ENCODE measurements at regions not wholly inside any gene's neighbourhood (a gene's known extent, or its start where the extent isn't known, plus 50 kb on each side); places are given as distances from the start of the nearest gene placed in this dataset.

DNA sequence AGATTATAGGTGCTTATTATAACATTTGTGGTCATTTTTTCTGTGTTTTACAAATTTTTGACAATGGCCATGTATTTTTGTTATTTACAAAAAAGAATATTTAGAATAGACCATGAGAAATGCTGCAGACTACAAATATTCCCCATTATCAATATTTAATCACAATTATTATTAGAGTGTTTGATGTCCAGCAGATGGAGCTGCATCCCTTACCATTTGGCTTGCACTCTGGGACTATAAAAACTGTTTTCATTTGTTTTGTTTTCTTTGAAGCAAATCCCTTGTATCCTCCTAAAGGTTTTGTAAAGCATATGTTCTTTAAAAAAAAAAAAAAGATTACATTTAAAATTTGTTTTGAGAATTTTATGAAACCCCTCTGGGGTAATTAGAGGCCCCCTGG is 85.6 kb upstream of the CXorf66 start:
- TF ChIP-seq, protein P1, sequence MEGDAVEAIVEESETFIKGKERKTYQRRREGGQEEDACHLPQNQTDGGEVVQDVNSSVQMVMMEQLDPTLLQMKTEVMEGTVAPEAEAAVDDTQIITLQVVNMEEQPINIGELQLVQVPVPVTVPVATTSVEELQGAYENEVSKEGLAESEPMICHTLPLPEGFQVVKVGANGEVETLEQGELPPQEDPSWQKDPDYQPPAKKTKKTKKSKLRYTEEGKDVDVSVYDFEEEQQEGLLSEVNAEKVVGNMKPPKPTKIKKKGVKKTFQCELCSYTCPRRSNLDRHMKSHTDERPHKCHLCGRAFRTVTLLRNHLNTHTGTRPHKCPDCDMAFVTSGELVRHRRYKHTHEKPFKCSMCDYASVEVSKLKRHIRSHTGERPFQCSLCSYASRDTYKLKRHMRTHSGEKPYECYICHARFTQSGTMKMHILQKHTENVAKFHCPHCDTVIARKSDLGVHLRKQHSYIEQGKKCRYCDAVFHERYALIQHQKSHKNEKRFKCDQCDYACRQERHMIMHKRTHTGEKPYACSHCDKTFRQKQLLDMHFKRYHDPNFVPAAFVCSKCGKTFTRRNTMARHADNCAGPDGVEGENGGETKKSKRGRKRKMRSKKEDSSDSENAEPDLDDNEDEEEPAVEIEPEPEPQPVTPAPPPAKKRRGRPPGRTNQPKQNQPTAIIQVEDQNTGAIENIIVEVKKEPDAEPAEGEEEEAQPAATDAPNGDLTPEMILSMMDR (IDR thresholded peaks at IDR 0.05) = peak; percentile 29; the same call in 1 of the 3 replicates
- no peak for TF ChIP-seq POLR2A (IDR thresholded peaks at IDR 0.05; ENCODE audit: low read length)
- TF ChIP-seq EP300 (IDR thresholded peaks at IDR 0.05) = no peak
- no peak for TF ChIP-seq RCOR1 (IDR thresholded peaks at IDR 0.05; ENCODE audit: low read depth, low read length)
- TF ChIP-seq HOXA7 (CRISPR knock-in tag; IDR thresholded peaks at IDR 0.05) = no peak
- TF ChIP-seq, protein P2, sequence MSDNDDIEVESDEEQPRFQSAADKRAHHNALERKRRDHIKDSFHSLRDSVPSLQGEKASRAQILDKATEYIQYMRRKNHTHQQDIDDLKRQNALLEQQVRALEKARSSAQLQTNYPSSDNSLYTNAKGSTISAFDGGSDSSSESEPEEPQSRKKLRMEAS (IDR thresholded peaks at IDR 0.05) = no peak
- TF ChIP-seq, protein P3, sequence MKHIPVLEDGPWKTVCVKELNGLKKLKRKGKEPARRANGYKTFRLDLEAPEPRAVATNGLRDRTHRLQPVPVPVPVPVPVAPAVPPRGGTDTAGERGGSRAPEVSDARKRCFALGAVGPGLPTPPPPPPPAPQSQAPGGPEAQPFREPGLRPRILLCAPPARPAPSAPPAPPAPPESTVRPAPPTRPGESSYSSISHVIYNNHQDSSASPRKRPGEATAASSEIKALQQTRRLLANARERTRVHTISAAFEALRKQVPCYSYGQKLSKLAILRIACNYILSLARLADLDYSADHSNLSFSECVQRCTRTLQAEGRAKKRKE (CRISPR knock-in tag; IDR thresholded peaks at IDR 0.05; ENCODE audit: low read depth) = no peak
- TF ChIP-seq, protein P4, sequence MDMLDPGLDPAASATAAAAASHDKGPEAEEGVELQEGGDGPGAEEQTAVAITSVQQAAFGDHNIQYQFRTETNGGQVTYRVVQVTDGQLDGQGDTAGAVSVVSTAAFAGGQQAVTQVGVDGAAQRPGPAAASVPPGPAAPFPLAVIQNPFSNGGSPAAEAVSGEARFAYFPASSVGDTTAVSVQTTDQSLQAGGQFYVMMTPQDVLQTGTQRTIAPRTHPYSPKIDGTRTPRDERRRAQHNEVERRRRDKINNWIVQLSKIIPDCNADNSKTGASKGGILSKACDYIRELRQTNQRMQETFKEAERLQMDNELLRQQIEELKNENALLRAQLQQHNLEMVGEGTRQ (IDR thresholded peaks at IDR 0.05) = no peak
- no peak for TF ChIP-seq CBX2 (IDR thresholded peaks at IDR 0.05; ENCODE audit: borderline replicate concordance, low read depth)

Measured in A549 (cell line).